ENCODE measurements at regions not wholly inside any gene's neighbourhood (a gene's known extent, or its start where the extent isn't known, plus 50 kb on each side); places are given as distances from the start of the nearest gene placed in this dataset.
"Not testable (repeated sequence)": the region's sequence is repeated elsewhere in the genome, so short reads cannot be mapped to it uniquely, and the experiment has no call there.

GRCh38 chr10:64896582-64896981 lies 1375.4 kb downstream of the REEP3 start:
- CTCF ChIA-PET: no interaction called here
- WGBS (ENCODE audit: insufficient coverage): 92% methylated on average over 1 of the region's 1 CpG
- H3K27ac ChIP-seq (ENCODE audit: low read length in 2 of 2): no peak overlapping the region

GRCh38 chr10:64906311-64906710 lies 1385.1 kb downstream of the REEP3 start:
- no CpG with 5 or more reads among the region's 2 CpGs for WGBS (ENCODE audit: insufficient coverage)

More at GRCh38 chr10:64896582-64896981, 1375.4 kb downstream of the REEP3 start:
- POLR2A ChIA-PET: no interaction called here
- DNase-seq (no peak), ATAC-seq (ENCODE audit: low read depth) (no peak)
- Mint-ChIP-seq H3K9me3 (ENCODE audit: insufficient read depth) (peaks cover 9% of the 10 kb centered on the region), H3K27me3 (no peaks in the 10 kb centered on the region), H3K27ac (no peak overlapping the region), H3K4me1 (no peaks in the 10 kb centered on the region), H3K4me3 (no peak overlapping the region)
- H3K9me3 ChIP-seq (ENCODE audit: control extremely low read depth in 1 of 3, control insufficient read depth in 2 of 3, insufficient read depth in 1 of 3, low read length in 2 of 3): peaks cover 0 to 4% (median 2%) of the 10 kb centered on the region in 3 donors
- H2AFZ ChIP-seq (ENCODE audit: insufficient read depth, low read depth, low read length, poor library complexity, severe bottlenecking): no peak overlapping the region
- H3K27me3 ChIP-seq (replicated peaks in 1 of 4; ENCODE audit: control extremely low read depth in 1 of 4, control insufficient read depth in 3 of 4, insufficient read depth in 4 of 4, low read length in 3 of 4): no peaks in the 10 kb centered on the region
- no peak overlapping the region for H3K4me3 ChIP-seq (ENCODE audit: control extremely low read depth in 1 of 5, extremely low read depth in 1 of 5, insufficient read depth in 1 of 5, low read depth in 2 of 5, low read length in 4 of 5)
- H3K4me2 ChIP-seq (replicated peaks; ENCODE audit: low read depth, low read length, poor library complexity, severe bottlenecking): no peak overlapping the region
- no peaks in the 10 kb centered on the region for H3K36me3 ChIP-seq (replicated peaks in 1 of 2; ENCODE audit: control extremely low read depth in 1 of 2, control insufficient read depth in 1 of 2, extremely low read depth in 1 of 2, insufficient read depth in 2 of 2, low read length in 1 of 2)
- intact Hi-C loops (cut with micrococcal nuclease): no loop called here
- no peaks in the 10 kb centered on the region for H4K20me1 ChIP-seq (ENCODE audit: control insufficient read depth, insufficient read depth, low read length, poor library complexity, severe bottlenecking)
- no peak overlapping the region for H3K9ac ChIP-seq (ENCODE audit: low read length)
- H3K4me1 ChIP-seq (ENCODE audit: control insufficient read depth in 2 of 2, insufficient read depth in 2 of 2, low read length in 2 of 2): no peaks in the 10 kb centered on the region
- TF ChIP-seq EZH2 (IDR thresholded peaks at IDR 0.05; ENCODE audit: borderline replicate concordance, insufficient read depth, low read depth, low read length, poor library complexity, severe bottlenecking) (no peak), CTCF (IDR thresholded peaks at IDR 0.05) (no peak)
- no peaks in the 10 kb centered on the region for H3K79me2 ChIP-seq (ENCODE audit: control insufficient read depth, insufficient read depth, low read length)

GRCh38 chr10:64924306-64924705 lies 1403.1 kb downstream of the REEP3 start:
- H4K20me1 ChIP-seq (ENCODE audit: control insufficient read depth, insufficient read depth, low read length, poor library complexity, severe bottlenecking); H3K4me1 ChIP-seq (ENCODE audit: control insufficient read depth in 2 of 2, insufficient read depth in 2 of 2, low read length in 2 of 2); H3K9ac ChIP-seq (ENCODE audit: low read length); H3K36me3 ChIP-seq (replicated peaks in 1 of 2; ENCODE audit: control extremely low read depth in 1 of 2, control insufficient read depth in 1 of 2, extremely low read depth in 1 of 2, insufficient read depth in 2 of 2, low read length in 1 of 2); H3K4me1 Mint-ChIP-seq; H3K27me3 Mint-ChIP-seq; ATAC-seq (ENCODE audit: low read depth); H3K27me3 ChIP-seq (replicated peaks in 1 of 4; ENCODE audit: control extremely low read depth in 1 of 4, control insufficient read depth in 3 of 4, insufficient read depth in 4 of 4, low read length in 3 of 4); H3K4me3 Mint-ChIP-seq; intact Hi-C loops (cut with micrococcal nuclease); H3K9me3 ChIP-seq (ENCODE audit: control extremely low read depth in 1 of 3, control insufficient read depth in 2 of 3, insufficient read depth in 1 of 3, low read length in 2 of 3); H3K27ac Mint-ChIP-seq; POLR2A ChIA-PET; H2AFZ ChIP-seq (ENCODE audit: insufficient read depth, low read depth, low read length, poor library complexity, severe bottlenecking); H3K9me3 Mint-ChIP-seq (ENCODE audit: insufficient read depth); DNase-seq; H3K79me2 ChIP-seq (ENCODE audit: control insufficient read depth, insufficient read depth, low read length); H3K4me2 ChIP-seq (replicated peaks; ENCODE audit: low read depth, low read length, poor library complexity, severe bottlenecking); H3K4me3 ChIP-seq (ENCODE audit: control extremely low read depth in 1 of 5, extremely low read depth in 1 of 5, insufficient read depth in 1 of 5, low read depth in 2 of 5, low read length in 4 of 5); CTCF ChIA-PET; H3K27ac ChIP-seq (ENCODE audit: low read length in 2 of 2): not testable (repeated sequence)
- WGBS (ENCODE audit: insufficient coverage): 78% methylated on average over 21 of the region's 21 CpGs

More at GRCh38 chr10:64906311-64906710, 1385.1 kb downstream of the REEP3 start:
- H4K20me1 ChIP-seq (ENCODE audit: control insufficient read depth, insufficient read depth, low read length, poor library complexity, severe bottlenecking); CTCF ChIA-PET; ATAC-seq (ENCODE audit: low read depth); H3K9me3 Mint-ChIP-seq (ENCODE audit: insufficient read depth); DNase-seq; H3K4me1 ChIP-seq (ENCODE audit: control insufficient read depth in 2 of 2, insufficient read depth in 2 of 2, low read length in 2 of 2); H3K4me1 Mint-ChIP-seq; POLR2A ChIA-PET; intact Hi-C loops (cut with micrococcal nuclease); H3K4me3 Mint-ChIP-seq; H3K79me2 ChIP-seq (ENCODE audit: control insufficient read depth, insufficient read depth, low read length); H2AFZ ChIP-seq (ENCODE audit: insufficient read depth, low read depth, low read length, poor library complexity, severe bottlenecking); H3K4me2 ChIP-seq (replicated peaks; ENCODE audit: low read depth, low read length, poor library complexity, severe bottlenecking); H3K9ac ChIP-seq (ENCODE audit: low read length); H3K27me3 ChIP-seq (replicated peaks in 1 of 4; ENCODE audit: control extremely low read depth in 1 of 4, control insufficient read depth in 3 of 4, insufficient read depth in 4 of 4, low read length in 3 of 4); H3K4me3 ChIP-seq (ENCODE audit: control extremely low read depth in 1 of 5, extremely low read depth in 1 of 5, insufficient read depth in 1 of 5, low read depth in 2 of 5, low read length in 4 of 5); H3K27ac ChIP-seq (ENCODE audit: low read length in 2 of 2); H3K27ac Mint-ChIP-seq; H3K27me3 Mint-ChIP-seq; H3K36me3 ChIP-seq (replicated peaks in 1 of 2; ENCODE audit: control extremely low read depth in 1 of 2, control insufficient read depth in 1 of 2, extremely low read depth in 1 of 2, insufficient read depth in 2 of 2, low read length in 1 of 2); H3K9me3 ChIP-seq (ENCODE audit: control extremely low read depth in 1 of 3, control insufficient read depth in 2 of 3, insufficient read depth in 1 of 3, low read length in 2 of 3): not testable (repeated sequence)

Measured in B cell (primary cell).